LNCaP clone FGC (cell line): ENCODE measurements at regions not wholly inside any gene's neighbourhood (a gene's known extent, or its start where the extent isn't known, plus 50 kb on each side); places are given as distances from the start of the nearest gene placed in this dataset.
"Not testable (repeated sequence)": the region's sequence is repeated elsewhere in the genome, so short reads cannot be mapped to it uniquely, and the experiment has no call there.

Source experiments
- DNase-seq: peaks from one replicate; pipeline ENCODE4 v3.0.0-alpha.2; 2011; ENCODE audit warnings: low read depth
- H3K4me3 ChIP-seq: 2 replicates; pipeline ENCODE4 v1.5.1; 2011; ENCODE audit warnings: mild to moderate bottlenecking, low read depth, low read length, control low read depth
- CTCF ChIP-seq: IDR thresholded peaks from 2 replicates; pipeline ENCODE4 v1.5.1; 2012; ENCODE audit warnings: mild to moderate bottlenecking; ENCODE audit not compliant: control insufficient read depth, insufficient read depth; ENCODE audit errors: extremely low read depth

DNA sequence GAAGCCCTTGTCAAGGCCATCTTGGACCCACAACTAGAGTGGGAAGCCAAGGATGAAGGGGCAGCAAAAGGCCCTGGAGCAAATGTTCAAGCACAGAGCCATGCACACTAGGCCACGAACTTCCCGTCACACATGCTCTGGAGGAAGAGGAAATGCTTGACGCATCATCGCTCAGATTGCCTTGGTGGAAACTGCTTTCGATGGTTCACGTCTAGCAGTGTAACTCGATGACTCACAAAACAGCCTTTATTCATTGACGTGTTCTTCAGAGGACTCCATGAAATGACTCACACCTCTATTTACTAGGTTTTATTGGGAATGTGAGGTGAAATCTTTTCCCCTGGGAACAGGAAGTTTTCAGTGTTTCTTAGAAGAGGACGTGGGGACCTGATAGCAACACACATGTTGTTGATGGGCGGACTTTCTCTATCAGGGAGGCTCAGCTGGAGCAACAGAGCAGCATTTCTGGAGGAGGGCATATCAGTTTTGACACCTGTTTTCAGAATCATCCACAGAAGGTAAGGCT, 79.8 kb upstream of the FLT1 start:
- no peak for TF ChIP-seq CTCF
- peak; percentile 2 for DNase-seq
- H3K4me3 ChIP-seq: no peak overlapping the region

- H3K4me3 ChIP-seq: no peak overlapping the region
- TF ChIP-seq CTCF: no peak
- DNase-seq: no peak
These were observed 78.9 kb upstream of the FLT1 start for GRCh38 chr13:28573595-28574373.

GRCh38 chr13:28572871-28573270, 77.9 kb upstream of the FLT1 start:
- no peak overlapping the region for H3K4me3 ChIP-seq
- no peak for TF ChIP-seq CTCF

GRCh38 chr13:28570356-28570755, 75.4 kb upstream of the FLT1 start:
- H3K4me3 ChIP-seq, DNase-seq: not testable (repeated sequence)

More at GRCh38 chr13:28572871-28573270, 77.9 kb upstream of the FLT1 start:
- no peak for DNase-seq

DNA sequence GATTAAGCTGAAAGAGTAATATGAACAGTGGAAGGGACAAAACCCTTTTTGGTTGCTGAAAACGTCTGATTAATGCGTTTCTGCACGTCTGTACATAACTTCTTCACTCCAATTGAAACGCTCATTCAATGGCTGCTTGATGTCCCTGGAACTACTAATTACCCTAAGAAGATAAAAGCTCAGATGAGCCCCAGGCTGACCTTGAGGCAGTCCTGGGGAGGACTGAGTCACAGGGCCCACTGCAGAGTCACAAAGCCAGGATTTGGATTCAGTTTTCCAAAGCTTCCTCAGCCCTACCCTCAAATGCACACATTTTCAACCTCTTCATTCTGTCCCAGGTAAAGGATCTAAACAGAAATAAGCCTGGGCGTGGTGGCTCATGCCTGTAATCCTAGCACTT, 75.0 kb upstream of the FLT1 start:
- TF ChIP-seq CTCF: no peak
- no peak overlapping the region for H3K4me3 ChIP-seq
- no peak for DNase-seq

- DNase-seq: peak; percentile 3
- no peak for TF ChIP-seq CTCF
- no peak overlapping the region for H3K4me3 ChIP-seq
These were observed 73.4 kb upstream of the FLT1 start for GRCh38 chr13:28568286-28568685.

DNA sequence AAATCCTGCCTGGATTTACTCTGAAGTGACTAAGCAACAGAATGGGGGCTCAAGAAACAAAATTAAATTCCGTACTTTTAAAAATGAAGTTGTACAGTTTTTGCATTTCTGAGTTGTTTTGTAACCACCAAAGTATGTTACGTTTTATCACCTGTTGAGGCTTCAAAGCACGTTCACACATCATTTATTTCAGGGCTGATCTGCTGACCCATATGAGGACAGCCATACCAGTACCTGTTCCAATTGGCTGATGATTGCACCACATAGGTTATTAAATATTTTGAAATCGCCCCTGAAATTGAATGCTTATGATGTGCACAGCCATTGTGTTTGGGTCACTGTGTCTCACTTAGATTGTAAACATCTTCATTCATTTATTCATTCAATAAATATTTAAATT, 72.0 kb upstream of the FLT1 start:
- no peak for TF ChIP-seq CTCF

More for the DNA sequence above, 72.0 kb upstream of the FLT1 start:
- DNase-seq: no peak
- H3K4me3 ChIP-seq: no peak overlapping the region
